ENCODE measurements at regions not wholly inside any gene's neighbourhood (a gene's known extent, or its start where the extent isn't known, plus 50 kb on each side); places are given as distances from the start of the nearest gene placed in this dataset.

- TF ChIP-seq ZNF280B (CRISPR knock-in tag; IDR thresholded peaks at IDR 0.05; ENCODE audit: borderline replicate concordance) (0 out of 2 replicates have a peak, but pooled peaks have one; percentile 41), ZNF644 (CRISPR knock-in tag; IDR thresholded peaks at IDR 0.05; ENCODE audit: low read depth) (no peak), SALL2 (CRISPR knock-in tag; IDR thresholded peaks at IDR 0.05) (no peak), RARA (CRISPR knock-in tag; IDR thresholded peaks at IDR 0.05) (no peak), ZNF256 (CRISPR knock-in tag; conservative IDR thresholded peaks at IDR 0.05) (no peak), ZNF230 (CRISPR knock-in tag; IDR thresholded peaks at IDR 0.05) (no peak), ZNF652 (CRISPR knock-in tag; IDR thresholded peaks at IDR 0.05; ENCODE audit: borderline replicate concordance, low read depth) (no peak), BCL6 (CRISPR knock-in tag; IDR thresholded peaks at IDR 0.05) (no peak), NPAS2 (CRISPR knock-in tag; IDR thresholded peaks at IDR 0.05; ENCODE audit: borderline replicate concordance) (no peak), HNF4G (IDR thresholded peaks at IDR 0.05; ENCODE audit: borderline replicate concordance, low read depth, low read length) (no peak), HNF4G (CRISPR knock-in tag; IDR thresholded peaks at IDR 0.05; ENCODE audit: borderline replicate concordance, low read depth) (no peak), MLLT10 (CRISPR knock-in tag; IDR thresholded peaks at IDR 0.05) (no peak), GABPB1 (CRISPR knock-in tag; IDR thresholded peaks at IDR 0.05) (peak; percentile 51), ZFP36 (IDR thresholded peaks at IDR 0.05; ENCODE audit: borderline replicate concordance, low read depth, low read length, partially characterized antibody) (no peak), ZNF629 (CRISPR knock-in tag; conservative IDR thresholded peaks at IDR 0.05) (no peak), RERE (CRISPR knock-in tag; IDR thresholded peaks at IDR 0.05; ENCODE audit: low read depth) (no peak), EED (CRISPR knock-in tag; IDR thresholded peaks at IDR 0.05) (no peak), NFRKB (IDR thresholded peaks at IDR 0.05) (no peak), ZNF773 (CRISPR knock-in tag; IDR thresholded peaks at IDR 0.05; ENCODE audit: borderline replicate concordance) (no peak)
- TF ChIP-seq, protein P1, sequence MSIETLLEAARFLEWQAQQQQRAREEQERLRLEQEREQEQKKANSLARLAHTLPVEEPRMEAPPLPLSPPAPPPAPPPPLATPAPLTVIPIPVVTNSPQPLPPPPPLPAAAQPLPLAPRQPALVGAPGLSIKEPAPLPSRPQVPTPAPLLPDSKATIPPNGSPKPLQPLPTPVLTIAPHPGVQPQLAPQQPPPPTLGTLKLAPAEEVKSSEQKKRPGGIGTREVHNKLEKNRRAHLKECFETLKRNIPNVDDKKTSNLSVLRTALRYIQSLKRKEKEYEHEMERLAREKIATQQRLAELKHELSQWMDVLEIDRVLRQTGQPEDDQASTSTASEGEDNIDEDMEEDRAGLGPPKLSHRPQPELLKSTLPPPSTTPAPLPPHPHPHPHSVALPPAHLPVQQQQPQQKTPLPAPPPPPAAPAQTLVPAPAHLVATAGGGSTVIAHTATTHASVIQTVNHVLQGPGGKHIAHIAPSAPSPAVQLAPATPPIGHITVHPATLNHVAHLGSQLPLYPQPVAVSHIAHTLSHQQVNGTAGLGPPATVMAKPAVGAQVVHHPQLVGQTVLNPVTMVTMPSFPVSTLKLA (IDR thresholded peaks at IDR 0.05), result no peak
- TF ChIP-seq, protein P2, sequence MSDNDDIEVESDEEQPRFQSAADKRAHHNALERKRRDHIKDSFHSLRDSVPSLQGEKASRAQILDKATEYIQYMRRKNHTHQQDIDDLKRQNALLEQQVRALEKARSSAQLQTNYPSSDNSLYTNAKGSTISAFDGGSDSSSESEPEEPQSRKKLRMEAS (IDR thresholded peaks at IDR 0.05), result peak; percentile 46
Observed at GRCh38 chr1:148334339-148335130, 148.6 kb downstream of the PPIAL4G start (continued).
